ENCODE measurements at regions not wholly inside any gene's neighbourhood (a gene's known extent, or its start where the extent isn't known, plus 50 kb on each side); places are given as distances from the start of the nearest gene placed in this dataset.
A peak's percentile ranks its signal among the peaks of the same experiment; 100 is the strongest.

- ChIA-PET CTCF (no interaction called here), POLR2A (no interaction called here)
- H3K4me3 ChIP-seq (ENCODE audit: low read depth in 2 of 2, low read length in 2 of 2), result no peak overlapping the region
- no peak overlapping the region for H3K27ac ChIP-seq (ENCODE audit: low read length)
- no peaks in the 10 kb centered on the region for H3K36me3 ChIP-seq (ENCODE audit: control insufficient read depth, insufficient read depth, low read length)
- DNase-seq (ENCODE audit: low read depth, low spot score), result no peak
- TF ChIP-seq, protein P1, sequence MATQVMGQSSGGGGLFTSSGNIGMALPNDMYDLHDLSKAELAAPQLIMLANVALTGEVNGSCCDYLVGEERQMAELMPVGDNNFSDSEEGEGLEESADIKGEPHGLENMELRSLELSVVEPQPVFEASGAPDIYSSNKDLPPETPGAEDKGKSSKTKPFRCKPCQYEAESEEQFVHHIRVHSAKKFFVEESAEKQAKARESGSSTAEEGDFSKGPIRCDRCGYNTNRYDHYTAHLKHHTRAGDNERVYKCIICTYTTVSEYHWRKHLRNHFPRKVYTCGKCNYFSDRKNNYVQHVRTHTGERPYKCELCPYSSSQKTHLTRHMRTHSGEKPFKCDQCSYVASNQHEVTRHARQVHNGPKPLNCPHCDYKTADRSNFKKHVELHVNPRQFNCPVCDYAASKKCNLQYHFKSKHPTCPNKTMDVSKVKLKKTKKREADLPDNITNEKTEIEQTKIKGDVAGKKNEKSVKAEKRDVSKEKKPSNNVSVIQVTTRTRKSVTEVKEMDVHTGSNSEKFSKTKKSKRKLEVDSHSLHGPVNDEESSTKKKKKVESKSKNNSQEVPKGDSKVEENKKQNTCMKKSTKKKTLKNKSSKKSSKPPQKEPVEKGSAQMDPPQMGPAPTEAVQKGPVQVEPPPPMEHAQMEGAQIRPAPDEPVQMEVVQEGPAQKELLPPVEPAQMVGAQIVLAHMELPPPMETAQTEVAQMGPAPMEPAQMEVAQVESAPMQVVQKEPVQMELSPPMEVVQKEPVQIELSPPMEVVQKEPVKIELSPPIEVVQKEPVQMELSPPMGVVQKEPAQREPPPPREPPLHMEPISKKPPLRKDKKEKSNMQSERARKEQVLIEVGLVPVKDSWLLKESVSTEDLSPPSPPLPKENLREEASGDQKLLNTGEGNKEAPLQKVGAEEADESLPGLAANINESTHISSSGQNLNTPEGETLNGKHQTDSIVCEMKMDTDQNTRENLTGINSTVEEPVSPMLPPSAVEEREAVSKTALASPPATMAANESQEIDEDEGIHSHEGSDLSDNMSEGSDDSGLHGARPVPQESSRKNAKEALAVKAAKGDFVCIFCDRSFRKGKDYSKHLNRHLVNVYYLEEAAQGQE (IDR thresholded peaks at IDR 0.05; ENCODE audit: insufficient read depth in 1 of 2, low read depth in 2 of 2, low read length in 1 of 2), result no peak
- TF ChIP-seq, protein P2, sequence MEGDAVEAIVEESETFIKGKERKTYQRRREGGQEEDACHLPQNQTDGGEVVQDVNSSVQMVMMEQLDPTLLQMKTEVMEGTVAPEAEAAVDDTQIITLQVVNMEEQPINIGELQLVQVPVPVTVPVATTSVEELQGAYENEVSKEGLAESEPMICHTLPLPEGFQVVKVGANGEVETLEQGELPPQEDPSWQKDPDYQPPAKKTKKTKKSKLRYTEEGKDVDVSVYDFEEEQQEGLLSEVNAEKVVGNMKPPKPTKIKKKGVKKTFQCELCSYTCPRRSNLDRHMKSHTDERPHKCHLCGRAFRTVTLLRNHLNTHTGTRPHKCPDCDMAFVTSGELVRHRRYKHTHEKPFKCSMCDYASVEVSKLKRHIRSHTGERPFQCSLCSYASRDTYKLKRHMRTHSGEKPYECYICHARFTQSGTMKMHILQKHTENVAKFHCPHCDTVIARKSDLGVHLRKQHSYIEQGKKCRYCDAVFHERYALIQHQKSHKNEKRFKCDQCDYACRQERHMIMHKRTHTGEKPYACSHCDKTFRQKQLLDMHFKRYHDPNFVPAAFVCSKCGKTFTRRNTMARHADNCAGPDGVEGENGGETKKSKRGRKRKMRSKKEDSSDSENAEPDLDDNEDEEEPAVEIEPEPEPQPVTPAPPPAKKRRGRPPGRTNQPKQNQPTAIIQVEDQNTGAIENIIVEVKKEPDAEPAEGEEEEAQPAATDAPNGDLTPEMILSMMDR (IDR thresholded peaks at IDR 0.05), result no peak
- TF ChIP-seq POLR2AphosphoS5 (IDR thresholded peaks at IDR 0.05; ENCODE audit: low read depth, low read length) (no peak), TCF7L2 (IDR thresholded peaks at IDR 0.05; ENCODE audit: low read depth, low read length) (no peak), SIN3A (IDR thresholded peaks at IDR 0.05; ENCODE audit: borderline replicate concordance, insufficient read depth, low read depth, low read length) (no peak)
- in situ Hi-C loops (cut with HindIII; ENCODE audit: low pct_unique_long_range_greater_than_20kb, low sequenced_read_pairs) (no loop called here), intact Hi-C loops (cut with micrococcal nuclease; ENCODE audit: unreplicated experiment) (no loop called here)
- no peaks in the 10 kb centered on the region for H3K9me3 ChIP-seq (ENCODE audit: control insufficient read depth, insufficient read depth, low read depth, low read length)
- H3K27me3 ChIP-seq (ENCODE audit: control insufficient read depth, insufficient read depth, low read length), result no peaks in the 10 kb centered on the region
- peaks cover 3% of the 10 kb centered on the region; the same call in 1 of the 2 replicates for H3K4me1 ChIP-seq (ENCODE audit: control insufficient read depth, insufficient read depth, low read length)
- no peak for ATAC-seq
- no TSS peak for BruUV-seq (replicated peaks)
These were observed 101.2 kb downstream of the TLE3 start for GRCh38 chr15:69996321-69997160.

DNA sequence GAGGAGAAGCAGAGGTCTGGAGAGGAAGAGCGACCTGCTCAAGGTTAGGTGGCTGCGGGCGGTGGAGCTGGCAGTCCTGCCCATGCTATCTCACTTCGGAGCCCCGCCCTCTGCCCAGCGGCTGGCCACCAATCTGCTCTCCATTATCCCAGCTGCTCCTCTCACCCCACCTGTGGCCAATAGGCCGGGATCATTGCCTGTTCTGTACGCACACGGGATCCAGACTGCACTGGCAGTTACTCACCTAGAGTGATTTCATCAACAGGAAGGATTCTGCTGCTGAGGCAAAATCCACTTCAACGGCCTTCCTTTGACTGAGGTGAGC is 100.6 kb downstream of the TLE3 start:
- Histone ChIP-seq H3K4me3 (ENCODE audit: low read depth in 2 of 2, low read length in 2 of 2) (no peak overlapping the region), H3K36me3 (ENCODE audit: control insufficient read depth, insufficient read depth, low read length) (no peaks in the 10 kb centered on the region), H3K27me3 (ENCODE audit: control insufficient read depth, insufficient read depth, low read length) (no peaks in the 10 kb centered on the region), H3K27ac (ENCODE audit: low read length) (0 out of 2 replicates have a peak overlapping the region, but pooled peaks have one; percentile 21), H3K4me1 (ENCODE audit: control insufficient read depth, insufficient read depth, low read length) (no peaks in the 10 kb centered on the region), H3K9me3 (ENCODE audit: control insufficient read depth, insufficient read depth, low read depth, low read length) (no peaks in the 10 kb centered on the region)
- in situ Hi-C loops (cut with HindIII; ENCODE audit: low pct_unique_long_range_greater_than_20kb, low sequenced_read_pairs) (no loop called here), intact Hi-C loops (cut with micrococcal nuclease; ENCODE audit: unreplicated experiment) (no loop called here)
- no peak for TF ChIP-seq POLR2AphosphoS5 (IDR thresholded peaks at IDR 0.05; ENCODE audit: low read depth, low read length)
- TF ChIP-seq, protein P2 (IDR thresholded peaks at IDR 0.05), result no peak
- no peak for TF ChIP-seq SIN3A (IDR thresholded peaks at IDR 0.05; ENCODE audit: borderline replicate concordance, insufficient read depth, low read depth, low read length)
- TF ChIP-seq, protein P1 (IDR thresholded peaks at IDR 0.05; ENCODE audit: insufficient read depth in 1 of 2, low read depth in 2 of 2, low read length in 1 of 2), result no peak
- no peak for TF ChIP-seq TCF7L2 (IDR thresholded peaks at IDR 0.05; ENCODE audit: low read depth, low read length)
- POLR2A ChIA-PET, result no interaction called here
- BruUV-seq (replicated peaks), result no TSS peak
- no peak for DNase-seq (ENCODE audit: low read depth, low spot score)
- CTCF ChIA-PET, result no interaction called here
- ATAC-seq, result no peak
